OCI-LY1 (cell line): ENCODE measurements at regions not wholly inside any gene's neighbourhood (a gene's known extent, or its start where the extent isn't known, plus 50 kb on each side); places are given as distances from the start of the nearest gene placed in this dataset.

Experiments
- H2AFZ ChIP-seq: fragments of 200-600 bp; sonication (generic), shearing (Covaris generic); 2 replicates; pipeline ENCODE4 v1.6.0; 2014; ENCODE audit warnings: antibody characterized with exemption, mild to moderate bottlenecking, low read length
- H3F3A ChIP-seq: fragments of 200-600 bp; sonication (generic), shearing (Covaris generic); 2 replicates; pipeline ENCODE4 v1.6.0; 2014; ENCODE audit warnings: mild to moderate bottlenecking, antibody characterized with exemption, low read length, moderate library complexity; ENCODE audit not compliant: insufficient read depth
- H3K27ac ChIP-seq: fragments of 200-600 bp; sonication (generic); 2 replicates; pipeline ENCODE4 v1.5.1; 2014; ENCODE audit warnings: low read length, mixed run types, mild to moderate bottlenecking, low read depth; ENCODE audit not compliant: poor library complexity, severe bottlenecking
- H3K27me3 ChIP-seq: fragments of 200-600 bp; sonication (generic); 2 replicates; pipeline ENCODE4 v1.6.0; 2014; ENCODE audit warnings: antibody characterized with exemption, mild to moderate bottlenecking, low read length, moderate library complexity; ENCODE audit not compliant: insufficient read depth
- H3K36me3 ChIP-seq: fragments of 200-600 bp; sonication (generic); 2 replicates; pipeline ENCODE4 v1.6.1; 2014; ENCODE audit warnings: mild to moderate bottlenecking, antibody characterized with exemption, low read length, moderate library complexity, mixed read lengths; ENCODE audit not compliant: insufficient read depth
- H3K4me1 ChIP-seq: fragments of 200-600 bp; sonication (generic); 2 replicates; pipeline ENCODE4 v1.5.1; 2014; ENCODE audit warnings: mild to moderate bottlenecking, low read length, moderate library complexity; ENCODE audit not compliant: insufficient read depth, severe bottlenecking
- H3K4me2 ChIP-seq: fragments of 200-600 bp; sonication (generic), shearing (Covaris generic); 2 replicates; pipeline ENCODE4 v1.6.1; 2014; ENCODE audit warnings: low read length
- H3K4me3 ChIP-seq: fragments of 200-600 bp; sonication (generic); 2 replicates; pipeline ENCODE4 v1.5.1; 2014; ENCODE audit warnings: low read length, low read depth, mild to moderate bottlenecking, mixed read lengths; ENCODE audit not compliant: poor library complexity, severe bottlenecking
- H3K79me2 ChIP-seq: fragments of 200-600 bp; shearing (Covaris generic); 2 replicates; pipeline ENCODE4 v1.6.1; 2016; ENCODE audit warnings: mixed run types, low read length, mixed read lengths; ENCODE audit not compliant: insufficient read depth
- H3K9ac ChIP-seq: fragments of 200-600 bp; sonication (generic), shearing (Covaris generic); 2 replicates; pipeline ENCODE4 v1.6.1; 2014; ENCODE audit warnings: mild to moderate bottlenecking, low read length, mixed read lengths
- H3K9me2 ChIP-seq: fragments of 200-600 bp; sonication (generic), shearing (Covaris generic); 2 replicates; pipeline ENCODE4 v1.6.1; 2014; ENCODE audit warnings: low read depth, mild to moderate bottlenecking, low read length, mixed read lengths
- H3K9me3 ChIP-seq: fragments of 200-600 bp; shearing (Covaris generic); 2 replicates; pipeline ENCODE4 v1.6.1; 2014; ENCODE audit warnings: low read length, mixed read lengths
- H4K20me1 ChIP-seq: fragments of 200-600 bp; sonication (generic), shearing (Covaris generic); 2 replicates; pipeline ENCODE4 v1.6.0; 2016; ENCODE audit warnings: mild to moderate bottlenecking, low read length; ENCODE audit not compliant: insufficient read depth
- CTCF ChIP-seq: fragments of 200-600 bp; sonication (generic), shearing (Covaris generic); IDR thresholded peaks from 2 replicates; pipeline ENCODE4 v1.5.1; 2017; ENCODE audit warnings: mild to moderate bottlenecking, antibody characterized with exemption, low read length, moderate library complexity, mixed read lengths
- EZH2 ChIP-seq: fragments of 200-600 bp; sonication (generic), shearing (Covaris generic); IDR thresholded peaks from 2 replicates; pipeline ENCODE4 v1.8.0; 2017; ENCODE audit warnings: borderline replicate concordance, mixed run types, mild to moderate bottlenecking, antibody characterized with exemption, low read length, moderate library complexity, mixed read lengths

- TF ChIP-seq CTCF (no peak), EZH2 (no peak)
- Histone ChIP-seq H3F3A (no peaks in the 10 kb centered on the region), H3K4me1 (no peaks in the 10 kb centered on the region), H3K36me3 (no peaks in the 10 kb centered on the region), H3K4me3 (no peak overlapping the region), H4K20me1 (no peaks in the 10 kb centered on the region), H3K79me2 (no peaks in the 10 kb centered on the region), H2AFZ (no peak overlapping the region), H3K9me2 (no peaks in the 10 kb centered on the region), H3K9ac (no peak overlapping the region), H3K4me2 (no peak overlapping the region), H3K9me3 (no peaks in the 10 kb centered on the region), H3K27ac (no peak overlapping the region), H3K27me3 (no peaks in the 10 kb centered on the region)
These were observed 1351.2 kb downstream of the STIM2 start for GRCh38 chr4:28211676-28212470.

DNA sequence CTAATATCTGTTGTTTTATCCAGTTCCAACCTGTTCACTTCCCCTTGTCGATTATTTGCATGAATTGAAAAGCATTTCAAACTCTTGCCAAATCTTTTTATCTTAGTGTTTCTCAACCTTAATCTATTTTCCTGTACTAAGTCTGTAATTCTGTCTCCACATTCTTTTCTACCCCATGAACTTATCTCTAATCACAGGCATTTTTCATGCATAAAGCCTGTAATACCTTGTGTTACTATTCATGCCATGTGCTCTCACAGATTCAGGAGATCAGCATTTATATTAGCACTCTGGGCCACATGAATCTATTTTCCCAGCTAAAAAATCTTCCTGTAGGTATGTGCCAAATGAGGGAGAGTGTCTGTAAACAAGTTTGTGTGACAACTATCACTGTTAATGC, 1360.9 kb downstream of the STIM2 start:
- no peaks in the 10 kb centered on the region for H4K20me1 ChIP-seq
- H3K9me2 ChIP-seq = no peaks in the 10 kb centered on the region
- no peak for TF ChIP-seq CTCF
- TF ChIP-seq EZH2 = no peak
- H3K4me1 ChIP-seq = no peaks in the 10 kb centered on the region
- H3K4me2 ChIP-seq = no peak overlapping the region
- H3K36me3 ChIP-seq = no peaks in the 10 kb centered on the region
- no peaks in the 10 kb centered on the region for H3F3A ChIP-seq
- no peaks in the 10 kb centered on the region for H3K79me2 ChIP-seq
- no peak overlapping the region for H2AFZ ChIP-seq
- H3K4me3 ChIP-seq = no peak overlapping the region
- H3K9me3 ChIP-seq = no peaks in the 10 kb centered on the region
- H3K9ac ChIP-seq = no peak overlapping the region
- no peaks in the 10 kb centered on the region for H3K27me3 ChIP-seq
- H3K27ac ChIP-seq = no peak overlapping the region

DNA sequence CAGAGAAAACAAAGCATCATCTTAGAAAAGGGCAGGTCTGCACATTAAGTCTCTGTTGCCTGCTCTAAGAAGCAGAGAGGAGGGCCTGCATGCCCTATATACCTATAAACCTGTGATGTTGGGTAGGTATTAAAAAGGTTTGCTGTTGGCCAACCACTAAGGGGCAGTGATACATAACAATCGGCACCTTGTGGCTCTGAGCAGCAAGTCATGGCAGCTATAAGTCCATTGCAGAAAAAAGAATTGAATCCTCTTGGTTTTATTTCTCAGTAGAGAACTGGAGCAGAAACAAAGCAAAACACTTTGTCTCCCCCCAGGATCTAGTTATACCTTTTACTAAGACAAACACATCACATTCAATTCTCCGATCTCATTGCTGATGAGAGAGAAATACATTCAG, 1364.4 kb downstream of the STIM2 start:
- Histone ChIP-seq H3K27ac (no peak overlapping the region), H3K4me2 (no peak overlapping the region), H2AFZ (no peak overlapping the region), H3K9ac (no peak overlapping the region), H3K79me2 (no peaks in the 10 kb centered on the region), H3K36me3 (no peaks in the 10 kb centered on the region), H3K27me3 (no peaks in the 10 kb centered on the region), H3K9me3 (no peaks in the 10 kb centered on the region), H3K4me3 (no peak overlapping the region), H3K4me1 (no peaks in the 10 kb centered on the region), H3K9me2 (no peaks in the 10 kb centered on the region), H4K20me1 (no peaks in the 10 kb centered on the region), H3F3A (no peaks in the 10 kb centered on the region)
- TF ChIP-seq CTCF (no peak), EZH2 (no peak)
